SK-N-SH treated with all-trans-retinoic acid at 6 μM for 48 hours (cell line): ENCODE measurements at regions not wholly inside any gene's neighbourhood (a gene's known extent, or its start where the extent isn't known, plus 50 kb on each side); places are given as distances from the start of the nearest gene placed in this dataset.

Experiments used
- ATAC-seq: fragments of 200-7000 bp; cut with Tn5 transposase; 3 replicates; pipeline ENCODE4 v1.9.1; 2020; ENCODE audit warnings: mild to moderate bottlenecking, moderate library complexity
- ARNTL ChIP-seq: fragments of 450-650 bp; formaldehyde crosslinking; IDR thresholded peaks from 2 replicates; pipeline ENCODE4 v1.5.0; 2020; ENCODE audit warnings: low read depth, mild to moderate bottlenecking, moderate library complexity, borderline replicate concordance
- CSDC2 ChIP-seq: fragments of 250-450 bp; sonication (Bioruptor Pico); IDR thresholded peaks from 2 replicates; pipeline ENCODE4 v1.5.0; 2020; ENCODE audit warnings: mild to moderate bottlenecking, moderate library complexity
- ESRRG ChIP-seq: fragments of 250-450 bp; sonication (Bioruptor Pico); IDR thresholded peaks from 2 replicates; pipeline ENCODE4 v1.6.1; 2021; ENCODE audit warnings: mild to moderate bottlenecking
- GLIS3 ChIP-seq: fragments of 250-450 bp; sonication (Bioruptor Pico); IDR thresholded peaks from 2 replicates; pipeline ENCODE4 v1.5.0; 2020; ENCODE audit warnings: mild to moderate bottlenecking, moderate library complexity
- ISL1 ChIP-seq: fragments of 250-450 bp; sonication (Bioruptor Pico); IDR thresholded peaks from 2 replicates; pipeline ENCODE4 v2.1.2; 2022; ENCODE audit warnings: mild to moderate bottlenecking, moderate library complexity
- OSR1 ChIP-seq: fragments of 250-450 bp; sonication (Bioruptor Pico); IDR thresholded peaks from 2 replicates; pipeline ENCODE4 v1.8.0; 2022; ENCODE audit warnings: moderate library complexity, mild to moderate bottlenecking, inconsistent platforms
- PPARA ChIP-seq: fragments of 250-450 bp; sonication (Bioruptor Pico); IDR thresholded peaks from 2 replicates; pipeline ENCODE4 v1.5.0; 2020; ENCODE audit warnings: mild to moderate bottlenecking, borderline replicate concordance
- RARB ChIP-seq: fragments of 250-450 bp; sonication (Bioruptor Pico); IDR thresholded peaks from 2 replicates; pipeline ENCODE4 v1.8.0; 2021; ENCODE audit warnings: mild to moderate bottlenecking, moderate library complexity
- SNAI2 ChIP-seq: fragments of 250-450 bp; sonication (Bioruptor Pico); IDR thresholded peaks from 2 replicates; pipeline ENCODE4 v1.5.0; 2020; ENCODE audit warnings: mild to moderate bottlenecking, moderate library complexity
- TOX ChIP-seq: fragments of 250-450 bp; sonication (Bioruptor Pico); IDR thresholded peaks from 2 replicates; pipeline ENCODE4 v1.8.0; 2021; ENCODE audit warnings: mild to moderate bottlenecking, moderate library complexity, borderline replicate concordance
- ZC3H10 ChIP-seq: fragments of 250-450 bp; sonication (Bioruptor Pico); IDR thresholded peaks from 2 replicates; pipeline ENCODE4 v1.5.1; 2021; ENCODE audit warnings: mild to moderate bottlenecking, moderate library complexity
- ZFP3 ChIP-seq: fragments of 250-450 bp; sonication (Bioruptor Pico); IDR thresholded peaks from 2 replicates; pipeline ENCODE4 v1.5.0; 2020; ENCODE audit warnings: mild to moderate bottlenecking, moderate library complexity
- ZFP30 ChIP-seq: fragments of 450-650 bp; formaldehyde crosslinking; IDR thresholded peaks from 2 replicates; pipeline ENCODE4 v1.5.0; 2022; ENCODE audit warnings: mild to moderate bottlenecking, moderate library complexity
- ZNF565 ChIP-seq: fragments of 450-650 bp; formaldehyde crosslinking; conservative IDR thresholded peaks from 2 replicates; pipeline ENCODE4 v1.5.0; 2020; ENCODE audit warnings: low read depth, mild to moderate bottlenecking, moderate library complexity
- ZNF70 ChIP-seq: fragments of 450-650 bp; formaldehyde crosslinking; IDR thresholded peaks from 2 replicates; pipeline ENCODE4 v1.5.0; 2020; ENCODE audit warnings: mild to moderate bottlenecking, moderate library complexity
- ZNF8 ChIP-seq: fragments of 450-650 bp; formaldehyde crosslinking; IDR thresholded peaks from 2 replicates; pipeline ENCODE4 v1.5.0; 2020; ENCODE audit warnings: mild to moderate bottlenecking, moderate library complexity
- TF ChIP-seq, protein P1 (sequence below): fragments of 250-450 bp; sonication (Bioruptor Pico); IDR thresholded peaks from 2 replicates; pipeline ENCODE4 v1.5.1; 2020; ENCODE audit warnings: low read depth, mild to moderate bottlenecking, moderate library complexity
- TF ChIP-seq, protein P2 (sequence below): fragments of 250-450 bp; sonication (Bioruptor Pico); IDR thresholded peaks from 2 replicates; pipeline ENCODE4 v1.5.1; 2021; ENCODE audit warnings: mild to moderate bottlenecking, moderate library complexity
- TF ChIP-seq, protein P3 (sequence below): fragments of 250-450 bp; sonication (Bioruptor Pico); IDR thresholded peaks from 2 replicates; pipeline ENCODE4 v1.8.0; 2021; ENCODE audit warnings: low read depth, mild to moderate bottlenecking, moderate library complexity, borderline replicate concordance

DNA sequence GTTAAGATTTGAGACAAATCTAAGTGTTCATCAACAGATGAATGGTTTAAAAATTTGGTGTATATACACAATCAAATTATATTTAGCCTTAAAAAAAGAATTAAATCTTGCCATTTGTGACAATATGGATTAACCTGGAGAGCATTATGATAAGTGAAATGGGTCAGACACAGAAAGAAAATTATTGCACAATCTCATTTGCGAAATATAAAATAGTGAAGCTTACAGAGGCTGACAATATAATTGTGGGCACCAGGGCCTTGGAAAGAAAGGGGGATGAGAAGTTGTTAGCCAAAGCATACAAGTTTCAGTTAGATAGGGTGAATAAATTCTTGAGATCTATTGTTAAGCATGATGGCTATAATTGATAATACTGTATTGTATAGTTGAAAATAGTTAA is 883.0 kb downstream of the TECRL start (continued):
- TF ChIP-seq ISL1 (CRISPR knock-in tag) (no peak), ZFP30 (no peak), RARB (no peak), ZNF565 (CRISPR knock-in tag) (no peak), ZC3H10 (no peak), ZFP3 (CRISPR knock-in tag) (no peak), OSR1 (CRISPR knock-in tag) (no peak)

DNA sequence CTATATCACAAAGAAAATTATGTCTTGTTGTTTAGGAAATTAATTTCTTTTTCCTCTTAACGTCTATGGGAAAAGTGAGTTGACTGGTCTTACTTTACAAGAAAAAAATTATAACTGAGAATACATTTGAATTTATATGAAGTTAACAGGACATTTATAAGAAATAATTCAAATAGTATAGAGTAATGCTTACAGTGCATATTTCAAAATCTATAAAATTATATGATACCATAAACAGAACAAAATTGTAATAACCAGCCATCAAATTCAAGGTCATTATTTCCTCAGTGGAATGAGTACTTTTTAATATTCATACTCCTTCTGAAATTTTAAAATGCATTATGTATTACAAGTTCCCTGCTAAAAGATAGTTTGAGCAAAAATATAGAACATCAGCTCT is 884.5 kb downstream of the TECRL start:
- TF ChIP-seq ZNF8 (CRISPR knock-in tag) (no peak), ARNTL (no peak), ZFP30 (no peak), ESRRG (CRISPR knock-in tag) (no peak), PPARA (no peak), GLIS3 (CRISPR knock-in tag) (no peak)
- no peak for ATAC-seq

DNA sequence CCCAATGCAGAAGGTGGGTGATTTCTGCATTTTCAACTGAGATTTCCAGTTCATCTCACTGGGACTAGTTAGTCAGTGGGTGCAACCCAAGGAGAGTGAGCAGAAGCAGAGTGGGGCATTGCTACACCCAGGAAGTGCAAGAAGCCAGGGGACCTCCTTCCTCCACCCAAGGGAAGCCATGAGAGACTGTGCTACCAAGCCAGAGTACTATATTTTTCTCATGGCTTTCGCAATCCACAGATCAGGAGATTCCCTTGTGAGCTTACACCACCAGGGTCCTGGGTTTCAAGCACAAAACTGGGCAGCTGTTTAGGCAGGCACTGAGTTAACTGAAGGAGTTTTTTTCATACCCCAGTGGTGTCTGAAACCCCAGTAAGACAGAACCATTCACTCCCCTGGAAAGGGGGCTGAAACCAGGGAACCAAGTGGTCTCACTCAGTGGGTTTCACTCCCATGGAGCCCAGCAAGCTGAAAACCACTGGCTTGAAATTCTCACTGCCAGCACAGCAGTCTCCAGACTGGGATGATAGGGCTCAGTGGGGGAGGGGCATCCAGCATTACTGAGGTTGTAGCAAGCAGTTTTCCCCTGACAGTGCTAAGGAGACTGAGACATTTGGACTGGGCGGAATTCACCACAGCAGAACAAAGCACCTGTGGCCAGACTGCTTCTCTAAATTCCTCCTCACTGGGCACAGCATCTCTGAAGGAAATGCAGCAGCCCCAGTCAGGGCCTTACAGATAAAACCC is 903.4 kb downstream of the TECRL start:
- no peak for TF ChIP-seq CSDC2 (CRISPR knock-in tag)
- TF ChIP-seq, protein P1, sequence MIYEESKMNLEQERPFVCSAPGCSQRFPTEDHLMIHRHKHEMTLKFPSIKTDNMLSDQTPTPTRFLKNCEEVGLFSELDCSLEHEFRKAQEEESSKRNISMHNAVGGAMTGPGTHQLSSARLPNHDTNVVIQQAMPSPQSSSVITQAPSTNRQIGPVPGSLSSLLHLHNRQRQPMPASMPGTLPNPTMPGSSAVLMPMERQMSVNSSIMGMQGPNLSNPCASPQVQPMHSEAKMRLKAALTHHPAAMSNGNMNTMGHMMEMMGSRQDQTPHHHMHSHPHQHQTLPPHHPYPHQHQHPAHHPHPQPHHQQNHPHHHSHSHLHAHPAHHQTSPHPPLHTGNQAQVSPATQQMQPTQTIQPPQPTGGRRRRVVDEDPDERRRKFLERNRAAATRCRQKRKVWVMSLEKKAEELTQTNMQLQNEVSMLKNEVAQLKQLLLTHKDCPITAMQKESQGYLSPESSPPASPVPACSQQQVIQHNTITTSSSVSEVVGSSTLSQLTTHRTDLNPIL (CRISPR knock-in tag): no peak
- TF ChIP-seq TOX (CRISPR knock-in tag): no peak
- ATAC-seq: no peak

DNA sequence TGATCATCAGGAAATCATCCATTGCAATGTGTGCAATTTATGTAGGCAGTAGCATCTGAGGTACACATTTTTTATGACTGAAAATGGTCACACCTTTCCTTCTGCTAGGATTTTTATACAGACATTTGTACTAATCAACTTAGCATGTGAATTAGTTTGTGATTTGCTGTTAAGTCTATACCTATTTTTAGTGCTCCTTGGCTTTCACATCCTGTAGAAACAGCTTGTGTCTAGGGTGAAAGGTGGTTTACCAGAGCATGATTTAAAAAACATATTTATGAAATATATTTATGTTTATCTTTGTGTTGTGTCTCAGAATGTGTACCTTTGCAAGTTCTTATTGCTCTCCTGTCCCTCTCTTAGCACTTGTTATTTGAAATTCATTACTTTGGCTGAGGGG is 916.0 kb downstream of the TECRL start:
- no peak for ATAC-seq
- TF ChIP-seq ESRRG (CRISPR knock-in tag): no peak
- TF ChIP-seq ISL1 (CRISPR knock-in tag): no peak
- no peak for TF ChIP-seq PPARA
- no peak for TF ChIP-seq ARNTL
- no peak for TF ChIP-seq ZFP30
- no peak for TF ChIP-seq SNAI2 (CRISPR knock-in tag)
- no peak for TF ChIP-seq ZFP3 (CRISPR knock-in tag)
- no peak for TF ChIP-seq ZNF8 (CRISPR knock-in tag)
- TF ChIP-seq, all 23 proteins: peak for 0

DNA sequence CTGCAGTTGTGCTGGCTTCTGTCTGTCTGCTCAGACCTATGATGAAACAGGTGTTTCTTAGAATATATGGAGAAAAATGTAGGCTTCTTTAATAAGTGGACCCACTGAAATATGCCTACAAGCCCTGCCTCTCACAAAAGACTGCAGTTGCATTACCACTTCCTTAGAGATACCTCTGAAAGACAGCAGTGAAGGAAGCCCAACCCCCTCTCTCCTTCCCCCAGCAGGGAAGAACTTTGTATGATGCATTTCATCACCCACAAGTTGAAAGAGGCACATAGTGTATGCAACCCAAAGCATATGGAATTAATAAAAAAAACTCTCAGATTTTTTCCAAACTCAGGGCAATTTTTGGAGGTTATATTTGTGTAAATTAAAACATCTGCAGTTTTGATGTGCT is 916.7 kb downstream of the TECRL start:
- TF ChIP-seq OSR1 (CRISPR knock-in tag) (no peak), TOX (CRISPR knock-in tag) (no peak), ZFP3 (CRISPR knock-in tag) (no peak), GLIS3 (CRISPR knock-in tag) (no peak), ARNTL (no peak), SNAI2 (CRISPR knock-in tag) (no peak), ZNF70 (no peak), ESRRG (CRISPR knock-in tag) (no peak)
- TF ChIP-seq, protein P2, sequence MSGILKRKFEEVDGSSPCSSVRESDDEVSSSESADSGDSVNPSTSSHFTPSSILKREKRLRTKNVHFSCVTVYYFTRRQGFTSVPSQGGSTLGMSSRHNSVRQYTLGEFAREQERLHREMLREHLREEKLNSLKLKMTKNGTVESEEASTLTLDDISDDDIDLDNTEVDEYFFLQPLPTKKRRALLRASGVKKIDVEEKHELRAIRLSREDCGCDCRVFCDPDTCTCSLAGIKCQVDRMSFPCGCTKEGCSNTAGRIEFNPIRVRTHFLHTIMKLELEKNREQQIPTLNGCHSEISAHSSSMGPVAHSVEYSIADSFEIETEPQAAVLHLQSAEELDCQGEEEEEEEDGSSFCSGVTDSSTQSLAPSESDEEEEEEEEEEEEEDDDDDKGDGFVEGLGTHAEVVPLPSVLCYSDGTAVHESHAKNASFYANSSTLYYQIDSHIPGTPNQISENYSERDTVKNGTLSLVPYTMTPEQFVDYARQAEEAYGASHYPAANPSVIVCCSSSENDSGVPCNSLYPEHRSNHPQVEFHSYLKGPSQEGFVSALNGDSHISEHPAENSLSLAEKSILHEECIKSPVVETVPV (CRISPR knock-in tag): no peak
- no peak for ATAC-seq

DNA sequence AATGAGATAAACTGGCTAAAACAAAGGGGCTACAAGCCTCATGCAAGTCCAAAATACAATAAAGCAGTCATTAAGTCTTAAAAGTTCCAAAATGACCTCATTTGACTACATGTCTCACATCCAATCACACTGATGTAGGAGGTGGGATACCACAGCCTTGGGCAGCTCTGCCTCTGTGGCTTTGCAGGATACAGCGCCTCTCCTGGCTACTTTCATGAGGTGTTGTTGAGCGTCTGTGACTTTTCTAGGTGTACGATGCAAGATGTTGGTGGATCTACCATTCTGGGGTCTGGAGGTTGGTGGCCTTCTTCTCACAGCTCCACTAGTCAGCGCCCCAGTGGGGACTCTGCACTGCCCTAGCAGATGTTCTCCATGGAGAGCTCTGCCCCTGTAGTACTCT is 944.9 kb downstream of the TECRL start:
- TF ChIP-seq ESRRG (CRISPR knock-in tag) (no peak), ZNF8 (CRISPR knock-in tag) (no peak), ZFP30 (no peak), CSDC2 (CRISPR knock-in tag) (no peak), OSR1 (CRISPR knock-in tag) (no peak), TOX (CRISPR knock-in tag) (no peak), SNAI2 (CRISPR knock-in tag) (no peak), ZNF565 (CRISPR knock-in tag) (no peak), ZFP3 (CRISPR knock-in tag) (no peak), RARB (no peak)
- TF ChIP-seq, protein P3, sequence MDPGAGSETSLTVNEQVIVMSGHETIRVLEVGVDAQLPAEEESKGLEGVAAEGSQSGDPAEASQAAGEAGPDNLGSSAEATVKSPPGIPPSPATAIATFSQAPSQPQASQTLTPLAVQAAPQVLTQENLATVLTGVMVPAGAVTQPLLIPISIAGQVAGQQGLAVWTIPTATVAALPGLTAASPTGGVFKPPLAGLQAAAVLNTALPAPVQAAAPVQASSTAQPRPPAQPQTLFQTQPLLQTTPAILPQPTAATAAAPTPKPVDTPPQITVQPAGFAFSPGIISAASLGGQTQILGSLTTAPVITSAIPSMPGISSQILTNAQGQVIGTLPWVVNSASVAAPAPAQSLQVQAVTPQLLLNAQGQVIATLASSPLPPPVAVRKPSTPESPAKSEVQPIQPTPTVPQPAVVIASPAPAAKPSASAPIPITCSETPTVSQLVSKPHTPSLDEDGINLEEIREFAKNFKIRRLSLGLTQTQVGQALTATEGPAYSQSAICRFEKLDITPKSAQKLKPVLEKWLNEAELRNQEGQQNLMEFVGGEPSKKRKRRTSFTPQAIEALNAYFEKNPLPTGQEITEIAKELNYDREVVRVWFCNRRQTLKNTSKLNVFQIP (CRISPR knock-in tag): no peak
- TF ChIP-seq, protein P2 (CRISPR knock-in tag): no peak
- no peak for ATAC-seq
